ENCODE measurements at regions not wholly inside any gene's neighbourhood (a gene's known extent, or its start where the extent isn't known, plus 50 kb on each side); places are given as distances from the start of the nearest gene placed in this dataset.

- no peak for TF ChIP-seq CTCF (IDR thresholded peaks at IDR 0.05)
- TF ChIP-seq POLR2A (IDR thresholded peaks at IDR 0.05), result no peak
- no peak for TF ChIP-seq POLR2AphosphoS5 (IDR thresholded peaks at IDR 0.05; ENCODE audit: insufficient read depth in 1 of 2, low read depth in 1 of 2)
These were observed 61.7 kb upstream of the TAF11L2 start for GRCh38 chr5:17436350-17436749.
